GM06990 (cell line): ENCODE measurements at regions not wholly inside any gene's neighbourhood (a gene's known extent, or its start where the extent isn't known, plus 50 kb on each side); places are given as distances from the start of the nearest gene placed in this dataset.

Experiments used
- DNase-seq: peaks from one replicate; pipeline ENCODE4 v3.0.0-alpha.2; 2011; ENCODE audit not compliant: insufficient read length; ENCODE audit errors: extremely low read depth
- H3K27me3 ChIP-seq: replicated peaks from 2 replicates; pipeline ENCODE4 v1.6.0; 2011; ENCODE audit warnings: low read length; ENCODE audit not compliant: control insufficient read depth, insufficient read depth
- H3K36me3 ChIP-seq: 2 replicates; pipeline ENCODE4 v1.5.1; 2011; ENCODE audit warnings: low read length; ENCODE audit not compliant: control insufficient read depth, insufficient read depth
- H3K4me3 ChIP-seq: replicated peaks from 2 replicates; pipeline ENCODE4 v1.5.1; 2011; ENCODE audit warnings: low read depth, mild to moderate bottlenecking, control low read depth, low read length
- CTCF ChIP-seq: IDR thresholded peaks from 2 replicates; pipeline ENCODE4 v1.5.1; 2011; ENCODE audit warnings: low read length, control low read depth, mild to moderate bottlenecking, inconsistent platforms; ENCODE audit not compliant: insufficient read depth, poor library complexity, severe bottlenecking

GRCh38 chr2:194252127-194252526 is 1404.9 kb upstream of the SLC39A10 start:
- no peak for DNase-seq
- H3K36me3 ChIP-seq = no peaks in the 10 kb centered on the region
- TF ChIP-seq CTCF = no peak
- no peak overlapping the region for H3K4me3 ChIP-seq
- no peaks in the 10 kb centered on the region for H3K27me3 ChIP-seq

GRCh38 chr2:194232600-194232999 is 1424.4 kb upstream of the SLC39A10 start:
- no peak for TF ChIP-seq CTCF
- Histone ChIP-seq H3K36me3 (no peaks in the 10 kb centered on the region), H3K27me3 (no peaks in the 10 kb centered on the region), H3K4me3 (no peak overlapping the region)
- no peak for DNase-seq

GRCh38 chr2:194223218-194223617 is 1433.8 kb upstream of the SLC39A10 start:
- Histone ChIP-seq H3K36me3 (no peaks in the 10 kb centered on the region), H3K27me3 (no peaks in the 10 kb centered on the region), H3K4me3 (no peak overlapping the region)
- TF ChIP-seq CTCF = no peak
- no peak for DNase-seq

DNA sequence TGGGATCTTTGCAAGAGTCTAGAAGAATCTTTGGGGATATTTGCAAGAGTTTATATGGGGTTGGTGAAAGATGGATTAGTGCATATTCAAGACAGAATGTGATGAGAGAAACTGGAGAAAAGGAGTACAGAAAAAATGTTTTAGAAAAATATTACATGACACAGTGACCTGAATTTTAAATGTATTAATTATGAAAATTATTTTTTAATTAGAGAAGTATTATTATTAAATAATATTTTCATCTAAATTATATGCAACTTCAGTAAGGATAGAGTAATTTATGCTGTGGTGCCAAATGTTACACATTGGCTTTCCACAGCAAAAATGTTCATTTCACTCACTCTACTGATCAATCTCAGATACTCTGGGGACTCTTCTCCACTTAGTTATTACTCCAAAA is 1442.8 kb upstream of the SLC39A10 start:
- Histone ChIP-seq H3K27me3 (no peaks in the 10 kb centered on the region), H3K36me3 (no peaks in the 10 kb centered on the region), H3K4me3 (no peak overlapping the region)
- DNase-seq = no peak
- no peak for TF ChIP-seq CTCF

DNA sequence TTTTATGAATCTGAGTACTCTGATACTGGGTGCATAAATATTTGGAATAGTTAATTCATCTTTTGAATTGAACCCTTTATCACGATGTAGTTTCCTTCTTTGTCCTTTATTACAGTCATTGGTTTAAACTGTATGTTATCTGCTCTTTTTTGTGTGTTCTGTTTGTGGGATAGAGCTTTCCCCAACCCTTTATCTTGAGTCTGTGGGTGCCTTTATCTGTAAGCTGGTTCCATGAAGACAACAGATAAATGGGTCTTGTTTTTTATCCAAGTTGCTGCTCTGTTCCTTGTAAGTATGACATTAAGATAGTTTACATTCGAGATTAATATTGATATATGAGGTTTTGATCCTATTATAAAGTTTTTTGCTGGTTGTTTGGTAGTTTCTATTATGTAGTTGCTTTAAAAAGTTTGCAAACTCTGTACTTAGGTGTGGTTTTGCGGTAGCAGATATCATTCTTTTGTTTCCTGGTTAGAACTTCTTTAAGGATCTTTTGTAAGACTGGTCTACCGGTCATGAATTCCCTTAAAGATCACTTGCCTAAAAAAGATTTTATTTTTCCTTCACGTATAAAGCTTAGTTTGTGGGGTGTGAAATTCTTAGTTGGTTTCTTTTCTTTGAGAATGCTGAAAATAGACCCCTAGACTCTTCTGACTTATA is 1451.3 kb upstream of the SLC39A10 start:
- no peak for DNase-seq
- no peak for TF ChIP-seq CTCF
- H3K4me3 ChIP-seq = no peak overlapping the region
- H3K27me3 ChIP-seq = no peaks in the 10 kb centered on the region
- H3K36me3 ChIP-seq = no peaks in the 10 kb centered on the region

- H3K27me3 ChIP-seq = no peaks in the 10 kb centered on the region
- DNase-seq = no peak
- no peaks in the 10 kb centered on the region for H3K36me3 ChIP-seq
- no peak for TF ChIP-seq CTCF
- no peak overlapping the region for H3K4me3 ChIP-seq
Observed at GRCh38 chr2:194203898-194204297, 1453.1 kb upstream of the SLC39A10 start.
